H9 (cell line): ENCODE measurements at regions not wholly inside any gene's neighbourhood (a gene's known extent, or its start where the extent isn't known, plus 50 kb on each side); places are given as distances from the start of the nearest gene placed in this dataset.

Experiments
- DNase-seq: peaks from one replicate; pipeline ENCODE4 v3.0.0-alpha.2; 2017
- H2AFZ ChIP-seq: one replicate; pipeline ENCODE4 v1.6.1; 2013; ENCODE audit warnings: mild to moderate bottlenecking, low read length, control low read depth, moderate library complexity
- H2AK5ac ChIP-seq: 2 replicates; pipeline ENCODE4 v1.6.1; 2013; ENCODE audit warnings: low read length, control low read depth, mixed read lengths; ENCODE audit not compliant: insufficient read length
- H2BK120ac ChIP-seq: one replicate; pipeline ENCODE4 v1.6.1; 2013; ENCODE audit warnings: low read depth, mild to moderate bottlenecking, low read length, control low read depth, inconsistent platforms; ENCODE audit not compliant: poor library complexity, severe bottlenecking
- H2BK12ac ChIP-seq: 2 replicates; pipeline ENCODE4 v1.6.1; 2013; ENCODE audit warnings: low read length, control low read depth, mixed read lengths, low read depth; ENCODE audit not compliant: insufficient read length
- H2BK15ac ChIP-seq: 2 replicates; pipeline ENCODE4 v1.6.1; 2013; ENCODE audit warnings: low read depth, low read length, control low read depth
- H2BK20ac ChIP-seq: one replicate; pipeline ENCODE4 v1.6.1; 2013; ENCODE audit warnings: low read depth, mild to moderate bottlenecking, low read length, control low read depth, inconsistent platforms; ENCODE audit not compliant: poor library complexity, severe bottlenecking
- H2BK5ac ChIP-seq: 2 replicates; pipeline ENCODE4 v1.6.1; 2013; ENCODE audit warnings: low read length, control low read depth, mixed read lengths; ENCODE audit not compliant: insufficient read length
- H3K14ac ChIP-seq: 2 replicates; pipeline ENCODE4 v1.6.1; 2013; ENCODE audit warnings: low read length, control low read depth; ENCODE audit not compliant: insufficient read depth
- H3K18ac ChIP-seq: 2 replicates; pipeline ENCODE4 v1.6.1; 2013; ENCODE audit warnings: low read depth, mild to moderate bottlenecking, mixed read lengths, low read length, control low read depth; ENCODE audit not compliant: insufficient read length
- H3K23ac ChIP-seq: 2 replicates; pipeline ENCODE4 v1.6.1; 2013; ENCODE audit warnings: low read length, control low read depth, mixed read lengths, low read depth; ENCODE audit not compliant: insufficient read length
- H3K23me2 ChIP-seq: 2 replicates; pipeline ENCODE4 v1.6.1; 2013; ENCODE audit warnings: low read depth, mild to moderate bottlenecking, mixed read lengths, low read length, control low read depth; ENCODE audit not compliant: insufficient read length, poor library complexity, severe bottlenecking
- H3K27ac ChIP-seq: 2 replicates; pipeline ENCODE4 v1.5.1; 2013; ENCODE audit warnings: low read length, control low read depth, mixed read lengths, low read depth; ENCODE audit not compliant: insufficient read length
- H3K27me3 ChIP-seq: 2 replicates; pipeline ENCODE4 v1.6.1; 2013; ENCODE audit warnings: low read length, control low read depth, inconsistent platforms; ENCODE audit not compliant: insufficient read depth
- H3K4ac ChIP-seq: 2 replicates; pipeline ENCODE4 v1.6.1; 2013; ENCODE audit warnings: low read depth, mild to moderate bottlenecking, control low read depth, inconsistent platforms, low read length, moderate library complexity
- H3K4me1 ChIP-seq: 2 replicates; pipeline ENCODE4 v1.6.1; 2013; ENCODE audit warnings: low read length, control low read depth, inconsistent platforms; ENCODE audit not compliant: insufficient read depth
- H3K4me2 ChIP-seq: 2 replicates; pipeline ENCODE4 v1.6.1; 2013; ENCODE audit warnings: low read length, control low read depth, mixed read lengths; ENCODE audit not compliant: insufficient read length, insufficient read depth
- H3K56ac ChIP-seq: 2 replicates; pipeline ENCODE4 v1.6.1; 2013; ENCODE audit warnings: low read depth, mild to moderate bottlenecking, mixed read lengths, low read length, control low read depth; ENCODE audit not compliant: insufficient read length
- H3K79me1 ChIP-seq: 2 replicates; pipeline ENCODE4 v1.6.1; 2013; ENCODE audit warnings: low read depth, mild to moderate bottlenecking, moderate library complexity, low read length, control low read depth, inconsistent platforms; ENCODE audit not compliant: insufficient read depth, poor library complexity, severe bottlenecking
- H3K79me2 ChIP-seq: 2 replicates; pipeline ENCODE4 v1.6.1; 2013; ENCODE audit warnings: low read length, control low read depth, inconsistent platforms; ENCODE audit not compliant: insufficient read depth
- H3K9ac ChIP-seq: 2 replicates; pipeline ENCODE4 v1.6.1; 2013; ENCODE audit warnings: low read length, control low read depth, mixed read lengths; ENCODE audit not compliant: insufficient read length; ENCODE audit errors: extremely low read depth
- H3K9me3 ChIP-seq: one replicate; pipeline ENCODE4 v1.6.1; 2013; ENCODE audit warnings: low read depth, low read length, inconsistent platforms; ENCODE audit not compliant: control insufficient read depth
- H3T11ph ChIP-seq: one replicate; pipeline ENCODE4 v1.6.1; 2013; ENCODE audit warnings: mild to moderate bottlenecking, low read length, control low read depth, inconsistent platforms
- H4K20me1 ChIP-seq: one replicate; pipeline ENCODE4 v1.6.1; 2013; ENCODE audit not compliant: control insufficient read depth, insufficient read length, insufficient read depth
- H4K5ac ChIP-seq: 2 replicates; pipeline ENCODE4 v1.6.1; 2013; ENCODE audit warnings: low read depth, mild to moderate bottlenecking, mixed read lengths, low read length, control low read depth; ENCODE audit not compliant: insufficient read length
- H4K8ac ChIP-seq: replicated peaks from 2 replicates; pipeline ENCODE4 v1.6.1; 2013; ENCODE audit warnings: low read length, control low read depth, mixed read lengths, low read depth; ENCODE audit not compliant: insufficient read length
- H4K91ac ChIP-seq: 2 replicates; pipeline ENCODE4 v1.6.1; 2013; ENCODE audit warnings: low read depth, mild to moderate bottlenecking, moderate library complexity, mixed read lengths, low read length, control low read depth; ENCODE audit not compliant: insufficient read length
- H3K27ac Mint-ChIP-seq, 3 experiments: 2 replicates in 2 of 3; 3 replicates in 1 of 3; pipeline ENCODE4 v1.8.0; 2020 to 2021; ENCODE audit warnings: mixed read lengths in 3 of 3, mild to moderate bottlenecking in 1 of 3, moderate library complexity in 1 of 3
- H3K27me3 Mint-ChIP-seq: 2 replicates; pipeline ENCODE4 v1.8.0; 2021; ENCODE audit warnings: low read depth, mild to moderate bottlenecking, moderate library complexity, mixed read lengths
- H3K36me3 Mint-ChIP-seq, 3 experiments: 2 replicates in 2 of 3; 3 replicates in 1 of 3; pipeline ENCODE4 v1.8.0; 2020 to 2021; ENCODE audit warnings: low read depth in 3 of 3, mixed read lengths in 3 of 3; ENCODE audit not compliant: insufficient read depth in 1 of 3
- H3K4me1 Mint-ChIP-seq, 2 experiments: 2 replicates each; pipeline ENCODE4 v1.8.0; 2020; ENCODE audit warnings: mixed read lengths in 2 of 2
- H3K4me3 Mint-ChIP-seq, 2 experiments: 2 replicates in 1 of 2; 3 replicates in 1 of 2; pipeline ENCODE4 v1.8.0; 2020 to 2021; ENCODE audit warnings: mild to moderate bottlenecking in 2 of 2, mixed read lengths in 2 of 2, moderate library complexity in 1 of 2
- H3K9me3 Mint-ChIP-seq, 2 experiments: 2 replicates in 1 of 2; 3 replicates in 1 of 2; pipeline ENCODE4 v1.8.0; 2020; ENCODE audit warnings: mild to moderate bottlenecking in 2 of 2, mixed read lengths in 2 of 2, moderate library complexity in 1 of 2
- WGBS: extraction: QIAGEN DNeasy Blood & Tissue Kit; methylation state at CpG from one replicate; pipeline ENCODE4 v1.1.7; 2013; ENCODE audit warnings: missing lambda C conversion rate, low lambda C conversion rate, mixed read lengths; ENCODE audit not compliant: insufficient read length; ENCODE audit errors: extremely low coverage; 5-methylcytosine and 5-hydroxymethylcytosine counted together
- TF ChIP-seq, protein P1 (sequence below): fragments of 200-600 bp; sonication (generic); conservative IDR thresholded peaks from 3 replicates; pipeline ENCODE4 v1.8.0; 2021; ENCODE audit warnings: antibody characterized with exemption, mild to moderate bottlenecking

DNA sequence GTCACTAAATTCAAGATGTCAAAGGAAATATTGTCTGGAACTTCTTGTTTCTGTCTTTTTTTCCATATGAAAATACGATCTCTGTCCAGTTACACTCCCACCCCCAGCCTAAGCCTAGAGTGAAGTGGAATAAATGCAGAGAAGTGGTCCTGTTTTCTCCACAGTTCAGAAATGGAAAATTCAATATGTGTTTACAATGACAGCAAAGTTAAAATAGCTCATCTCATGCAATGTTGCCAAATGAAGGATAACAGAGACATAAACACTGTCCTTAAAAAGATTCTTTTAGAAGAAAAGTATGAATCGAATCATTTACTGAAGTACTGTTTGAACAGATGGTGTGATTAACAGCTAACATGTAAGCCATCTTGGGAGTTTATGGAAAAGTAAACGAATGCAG lies 160.8 kb upstream of the STK26 start:
- Histone ChIP-seq H3K18ac (no peak overlapping the region), H3K4me1 (no peaks in the 10 kb centered on the region), H3K14ac (no peak overlapping the region), H3K79me1 (no peaks in the 10 kb centered on the region), H3K9me3 (no peaks in the 10 kb centered on the region), H2BK5ac (no peak overlapping the region), H2BK20ac (no peak overlapping the region), H3K4ac (no peak overlapping the region), H3K56ac (no peak overlapping the region), H2BK15ac (no peak overlapping the region), H2BK120ac (no peak overlapping the region), H3K79me2 (no peaks in the 10 kb centered on the region), H4K91ac (no peak overlapping the region), H2AK5ac (no peak overlapping the region), H3T11ph (no peak overlapping the region), H3K23ac (no peak overlapping the region), H3K4me2 (no peak overlapping the region), H3K27me3 (no peaks in the 10 kb centered on the region), H4K8ac (no peak overlapping the region), H3K27ac (no peak overlapping the region), H3K23me2 (no peaks in the 10 kb centered on the region), H3K9ac (no peak overlapping the region), H4K5ac (no peak overlapping the region), H2BK12ac (no peak overlapping the region), H4K20me1 (no peaks in the 10 kb centered on the region), H2AFZ (no peak overlapping the region)
- no CpG with 5 or more reads among the region's 3 CpGs for WGBS
- DNase-seq: no peak
- Mint-ChIP-seq H3K27ac (no peak overlapping the region), H3K27me3 (no peaks in the 10 kb centered on the region), H3K9me3 (no peaks in the 10 kb centered on the region; a peak in 3 of 5 replicates), H3K4me1 (no peaks in the 10 kb centered on the region), H3K36me3 (no peaks in the 10 kb centered on the region), H3K4me3 (no peak overlapping the region)
- TF ChIP-seq, protein P1, sequence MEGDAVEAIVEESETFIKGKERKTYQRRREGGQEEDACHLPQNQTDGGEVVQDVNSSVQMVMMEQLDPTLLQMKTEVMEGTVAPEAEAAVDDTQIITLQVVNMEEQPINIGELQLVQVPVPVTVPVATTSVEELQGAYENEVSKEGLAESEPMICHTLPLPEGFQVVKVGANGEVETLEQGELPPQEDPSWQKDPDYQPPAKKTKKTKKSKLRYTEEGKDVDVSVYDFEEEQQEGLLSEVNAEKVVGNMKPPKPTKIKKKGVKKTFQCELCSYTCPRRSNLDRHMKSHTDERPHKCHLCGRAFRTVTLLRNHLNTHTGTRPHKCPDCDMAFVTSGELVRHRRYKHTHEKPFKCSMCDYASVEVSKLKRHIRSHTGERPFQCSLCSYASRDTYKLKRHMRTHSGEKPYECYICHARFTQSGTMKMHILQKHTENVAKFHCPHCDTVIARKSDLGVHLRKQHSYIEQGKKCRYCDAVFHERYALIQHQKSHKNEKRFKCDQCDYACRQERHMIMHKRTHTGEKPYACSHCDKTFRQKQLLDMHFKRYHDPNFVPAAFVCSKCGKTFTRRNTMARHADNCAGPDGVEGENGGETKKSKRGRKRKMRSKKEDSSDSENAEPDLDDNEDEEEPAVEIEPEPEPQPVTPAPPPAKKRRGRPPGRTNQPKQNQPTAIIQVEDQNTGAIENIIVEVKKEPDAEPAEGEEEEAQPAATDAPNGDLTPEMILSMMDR: no peak
